ENCODE measurements at regions not wholly inside any gene's neighbourhood (a gene's known extent, or its start where the extent isn't known, plus 50 kb on each side); places are given as distances from the start of the nearest gene placed in this dataset.

DNA sequence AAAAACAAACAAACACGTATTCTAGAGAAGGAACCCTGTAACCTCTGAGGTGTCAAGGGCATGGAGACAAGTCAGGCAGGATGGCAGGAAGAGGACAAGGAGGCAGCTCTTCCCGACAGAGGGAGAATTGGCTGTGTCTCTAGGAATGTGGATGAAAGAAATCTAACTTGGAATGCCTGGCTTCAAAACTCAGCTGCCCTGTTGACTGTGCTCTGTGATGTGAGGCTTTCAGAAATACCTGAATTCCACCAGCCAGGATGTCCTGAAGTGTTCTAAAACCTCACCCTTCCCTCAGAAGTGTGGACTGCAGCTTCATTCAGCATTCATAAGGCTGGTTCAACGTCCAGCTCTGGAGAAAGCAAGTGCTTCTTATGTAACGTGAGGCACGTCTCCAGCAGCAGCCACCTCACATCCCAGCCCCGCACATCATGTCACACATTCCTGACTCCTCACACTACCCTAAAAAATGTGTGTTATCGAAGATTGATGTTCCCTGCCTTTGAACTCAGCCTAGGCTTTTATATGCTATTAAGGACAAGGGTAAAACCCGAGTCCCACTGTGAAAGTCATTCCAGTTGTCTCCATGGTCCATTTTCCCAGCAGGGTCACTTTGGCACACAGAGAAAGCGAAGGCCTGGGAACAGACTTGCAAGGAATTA lies 398.9 kb downstream of the ETS1 start:
- DNase-seq (ENCODE audit: low spot score) = no peak
- CTCF ChIA-PET (ENCODE audit: unreplicated experiment) = no interaction called here

GRCh38 chr11:128187835-128188234 lies 399.5 kb downstream of the ETS1 start:
- intact Hi-C loops (cut with micrococcal nuclease; ENCODE audit: unreplicated experiment) = no loop called here
- ChIA-PET POLR2A (no interaction called here), CTCF (ENCODE audit: unreplicated experiment) (no interaction called here)
- Histone ChIP-seq H3K4me3 (ENCODE audit: low read depth, low read length, poor library complexity, severe bottlenecking) (no peak overlapping the region), H4K20me1 (ENCODE audit: insufficient read depth, low read length) (no peaks in the 10 kb centered on the region), H3K9me2 (ENCODE audit: insufficient read depth, low read length) (no peaks in the 10 kb centered on the region), H3K4me1 (ENCODE audit: insufficient read depth, low read length, poor library complexity, severe bottlenecking) (no peaks in the 10 kb centered on the region), H3K4me2 (ENCODE audit: low read length) (no peak overlapping the region), H3K36me3 (ENCODE audit: insufficient read depth, low read length) (no peaks in the 10 kb centered on the region), H2AFZ (ENCODE audit: low read length) (no peak overlapping the region), H3K9me3 (ENCODE audit: low read length) (no peaks in the 10 kb centered on the region), H3K27ac (ENCODE audit: low read depth, low read length, poor library complexity, severe bottlenecking) (no peak overlapping the region), H3K79me2 (ENCODE audit: insufficient read depth, low read depth, low read length) (no peaks in the 10 kb centered on the region)
- TF ChIP-seq CTCF (conservative IDR thresholded peaks at IDR 0.05; ENCODE audit: low read length) (no peak), EZH2phosphoT487 (IDR thresholded peaks at IDR 0.05; ENCODE audit: borderline replicate concordance, low read depth, low read length) (no peak)
- DNase-seq (ENCODE audit: low spot score) = no peak
- no TSS peak for BruUV-seq (replicated peaks)

More for the DNA sequence above, 398.9 kb downstream of the ETS1 start:
- Histone ChIP-seq H3K4me1 (ENCODE audit: insufficient read depth, low read length, poor library complexity, severe bottlenecking) (no peaks in the 10 kb centered on the region), H3K4me2 (ENCODE audit: low read length) (no peak overlapping the region), H4K20me1 (ENCODE audit: insufficient read depth, low read length) (no peaks in the 10 kb centered on the region), H3K9me3 (ENCODE audit: low read length) (no peaks in the 10 kb centered on the region), H3K27ac (ENCODE audit: low read depth, low read length, poor library complexity, severe bottlenecking) (no peak overlapping the region), H3K9me2 (ENCODE audit: insufficient read depth, low read length) (no peaks in the 10 kb centered on the region), H3K79me2 (ENCODE audit: insufficient read depth, low read depth, low read length) (no peaks in the 10 kb centered on the region), H2AFZ (ENCODE audit: low read length) (no peak overlapping the region), H3K4me3 (ENCODE audit: low read depth, low read length, poor library complexity, severe bottlenecking) (no peak overlapping the region), H3K36me3 (ENCODE audit: insufficient read depth, low read length) (no peaks in the 10 kb centered on the region)
- POLR2A ChIA-PET = no interaction called here
- intact Hi-C loops (cut with micrococcal nuclease; ENCODE audit: unreplicated experiment) = no loop called here
- TF ChIP-seq EZH2phosphoT487 (IDR thresholded peaks at IDR 0.05; ENCODE audit: borderline replicate concordance, low read depth, low read length) (no peak), CTCF (conservative IDR thresholded peaks at IDR 0.05; ENCODE audit: low read length) (no peak)
- no TSS peak for BruUV-seq (replicated peaks)

DNA sequence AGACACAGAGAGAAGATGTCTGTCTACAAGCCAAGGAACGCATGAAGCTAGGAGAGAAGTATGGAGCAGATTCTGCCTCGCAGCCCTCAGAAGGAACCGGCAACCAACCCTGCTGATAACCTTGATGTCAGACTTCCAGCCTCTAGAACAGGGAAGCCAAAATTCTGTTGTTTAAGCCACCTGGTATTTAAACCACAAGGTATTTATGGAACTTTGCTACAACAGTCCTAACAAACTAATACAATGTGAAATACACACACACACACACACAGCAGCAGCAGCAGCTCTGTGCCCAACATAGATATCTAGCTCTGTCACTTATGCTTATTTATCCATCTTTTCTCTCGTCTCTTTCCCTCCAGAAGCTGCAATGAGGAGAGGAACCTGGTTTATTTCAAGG lies 400.0 kb downstream of the ETS1 start:
- Histone ChIP-seq H3K36me3 (ENCODE audit: insufficient read depth, low read length) (no peaks in the 10 kb centered on the region), H4K20me1 (ENCODE audit: insufficient read depth, low read length) (no peaks in the 10 kb centered on the region), H3K79me2 (ENCODE audit: insufficient read depth, low read depth, low read length) (no peaks in the 10 kb centered on the region), H3K9me2 (ENCODE audit: insufficient read depth, low read length) (no peaks in the 10 kb centered on the region), H2AFZ (ENCODE audit: low read length) (no peak overlapping the region), H3K4me2 (ENCODE audit: low read length) (no peak overlapping the region), H3K9me3 (ENCODE audit: low read length) (no peaks in the 10 kb centered on the region), H3K27ac (ENCODE audit: low read depth, low read length, poor library complexity, severe bottlenecking) (no peak overlapping the region), H3K4me3 (ENCODE audit: low read depth, low read length, poor library complexity, severe bottlenecking) (no peak overlapping the region), H3K4me1 (ENCODE audit: insufficient read depth, low read length, poor library complexity, severe bottlenecking) (no peaks in the 10 kb centered on the region)
- intact Hi-C loops (cut with micrococcal nuclease; ENCODE audit: unreplicated experiment) = no loop called here
- TF ChIP-seq EZH2phosphoT487 (IDR thresholded peaks at IDR 0.05; ENCODE audit: borderline replicate concordance, low read depth, low read length) (no peak), CTCF (conservative IDR thresholded peaks at IDR 0.05; ENCODE audit: low read length) (no peak)
- POLR2A ChIA-PET = no interaction called here
- CTCF ChIA-PET (ENCODE audit: unreplicated experiment) = no interaction called here
- no TSS peak for BruUV-seq (replicated peaks)
- no peak for DNase-seq (ENCODE audit: low spot score)
